ENCODE measurements at regions not wholly inside any gene's neighbourhood (a gene's known extent, or its start where the extent isn't known, plus 50 kb on each side); places are given as distances from the start of the nearest gene placed in this dataset.

DNA sequence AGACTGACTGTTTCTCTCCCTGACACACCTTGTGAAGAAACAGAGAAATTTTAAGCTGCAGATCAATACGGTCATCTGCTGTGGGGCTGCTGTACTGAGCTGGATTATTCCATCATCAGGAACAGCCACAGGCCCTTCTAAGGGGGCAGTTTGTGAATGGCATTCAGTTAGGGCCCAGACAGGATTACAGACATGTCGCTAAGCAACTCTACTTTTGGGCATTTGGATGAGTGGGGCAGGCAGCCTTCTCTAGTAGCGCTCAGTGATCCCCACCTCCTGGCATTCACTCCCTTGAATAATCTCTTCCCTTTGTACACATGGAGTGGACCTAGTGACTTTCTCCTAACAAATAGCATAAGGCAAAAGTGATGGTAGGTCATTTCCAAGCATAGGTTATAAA lies 144.4 kb upstream of the RARB start:
- TF ChIP-seq MYC (IDR thresholded peaks at IDR 0.05; ENCODE audit: low read depth, low read length) (no peak), POLR2A (IDR thresholded peaks at IDR 0.05; ENCODE audit: extremely low read depth, insufficient read length) (no peak)
- TF ChIP-seq, protein P1, sequence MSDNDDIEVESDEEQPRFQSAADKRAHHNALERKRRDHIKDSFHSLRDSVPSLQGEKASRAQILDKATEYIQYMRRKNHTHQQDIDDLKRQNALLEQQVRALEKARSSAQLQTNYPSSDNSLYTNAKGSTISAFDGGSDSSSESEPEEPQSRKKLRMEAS (IDR thresholded peaks at IDR 0.05; ENCODE audit: low read depth, low read length) = no peak
- TF ChIP-seq, protein P2, sequence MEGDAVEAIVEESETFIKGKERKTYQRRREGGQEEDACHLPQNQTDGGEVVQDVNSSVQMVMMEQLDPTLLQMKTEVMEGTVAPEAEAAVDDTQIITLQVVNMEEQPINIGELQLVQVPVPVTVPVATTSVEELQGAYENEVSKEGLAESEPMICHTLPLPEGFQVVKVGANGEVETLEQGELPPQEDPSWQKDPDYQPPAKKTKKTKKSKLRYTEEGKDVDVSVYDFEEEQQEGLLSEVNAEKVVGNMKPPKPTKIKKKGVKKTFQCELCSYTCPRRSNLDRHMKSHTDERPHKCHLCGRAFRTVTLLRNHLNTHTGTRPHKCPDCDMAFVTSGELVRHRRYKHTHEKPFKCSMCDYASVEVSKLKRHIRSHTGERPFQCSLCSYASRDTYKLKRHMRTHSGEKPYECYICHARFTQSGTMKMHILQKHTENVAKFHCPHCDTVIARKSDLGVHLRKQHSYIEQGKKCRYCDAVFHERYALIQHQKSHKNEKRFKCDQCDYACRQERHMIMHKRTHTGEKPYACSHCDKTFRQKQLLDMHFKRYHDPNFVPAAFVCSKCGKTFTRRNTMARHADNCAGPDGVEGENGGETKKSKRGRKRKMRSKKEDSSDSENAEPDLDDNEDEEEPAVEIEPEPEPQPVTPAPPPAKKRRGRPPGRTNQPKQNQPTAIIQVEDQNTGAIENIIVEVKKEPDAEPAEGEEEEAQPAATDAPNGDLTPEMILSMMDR (IDR thresholded peaks at IDR 0.05; ENCODE audit: low read depth, low read length) = no peak
- H3K4me3 ChIP-seq (ENCODE audit: low read depth, low read length) = no peak overlapping the region

GRCh38 chr3:25284249-25284648 lies 143.8 kb upstream of the RARB start:
- no peak for DNase-seq (ENCODE audit: low read depth)
- TF ChIP-seq, protein P1 (IDR thresholded peaks at IDR 0.05; ENCODE audit: low read depth, low read length) = no peak
- TF ChIP-seq, protein P2 (IDR thresholded peaks at IDR 0.05; ENCODE audit: low read depth, low read length) = no peak
- no peak for TF ChIP-seq MYC (IDR thresholded peaks at IDR 0.05; ENCODE audit: low read depth, low read length)
- no peak for TF ChIP-seq POLR2A (IDR thresholded peaks at IDR 0.05; ENCODE audit: extremely low read depth, insufficient read length)
- H3K4me3 ChIP-seq (ENCODE audit: low read depth, low read length) = no peak overlapping the region

More for the DNA sequence above, 144.4 kb upstream of the RARB start:
- DNase-seq (ENCODE audit: low read depth) = no peak

GRCh38 chr3:25287291-25287884 lies 140.7 kb upstream of the RARB start:
- TF ChIP-seq POLR2A (IDR thresholded peaks at IDR 0.05; ENCODE audit: extremely low read depth, insufficient read length) (no peak), MYC (IDR thresholded peaks at IDR 0.05; ENCODE audit: low read depth, low read length) (no peak)
- TF ChIP-seq, protein P2 (IDR thresholded peaks at IDR 0.05; ENCODE audit: low read depth, low read length) = no peak
- TF ChIP-seq, protein P1 (IDR thresholded peaks at IDR 0.05; ENCODE audit: low read depth, low read length) = no peak
- H3K4me3 ChIP-seq (ENCODE audit: low read depth, low read length) = no peak overlapping the region
- no peak for DNase-seq (ENCODE audit: low read depth)

- no peak overlapping the region for H3K4me3 ChIP-seq (ENCODE audit: low read depth, low read length)
- TF ChIP-seq, protein P2 (IDR thresholded peaks at IDR 0.05; ENCODE audit: low read depth, low read length) = no peak
- TF ChIP-seq POLR2A (IDR thresholded peaks at IDR 0.05; ENCODE audit: extremely low read depth, insufficient read length) = no peak
- TF ChIP-seq MYC (IDR thresholded peaks at IDR 0.05; ENCODE audit: low read depth, low read length) = no peak
- TF ChIP-seq, protein P1 (IDR thresholded peaks at IDR 0.05; ENCODE audit: low read depth, low read length) = no peak
- no peak for DNase-seq (ENCODE audit: low read depth)
Observed at GRCh38 chr3:25288413-25288812, 139.7 kb upstream of the RARB start.

DNA sequence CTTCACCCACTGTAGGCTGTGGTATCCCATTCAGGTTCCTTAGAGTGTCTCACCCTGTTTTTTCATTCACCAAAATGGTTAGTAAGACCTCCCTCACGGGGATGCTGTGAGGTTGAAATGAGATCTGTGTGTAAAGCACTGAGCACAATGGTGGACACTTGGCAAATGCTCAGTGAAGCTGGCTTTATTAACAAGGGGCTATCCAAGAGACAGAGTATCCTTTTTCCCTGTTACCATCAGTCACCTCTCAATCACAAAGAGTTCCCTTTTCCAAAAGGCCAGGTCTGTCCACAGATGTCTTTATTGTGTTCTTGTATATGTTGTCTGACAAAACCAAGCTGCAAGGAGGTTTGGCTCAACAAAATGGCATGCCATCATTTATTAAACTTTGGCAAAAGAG lies 138.9 kb upstream of the RARB start:
- DNase-seq (ENCODE audit: low read depth) = no peak
- no peak for TF ChIP-seq POLR2A (IDR thresholded peaks at IDR 0.05; ENCODE audit: extremely low read depth, insufficient read length)
- TF ChIP-seq, protein P2 (IDR thresholded peaks at IDR 0.05; ENCODE audit: low read depth, low read length) = no peak
- TF ChIP-seq, protein P1 (IDR thresholded peaks at IDR 0.05; ENCODE audit: low read depth, low read length) = no peak
- TF ChIP-seq MYC (IDR thresholded peaks at IDR 0.05; ENCODE audit: low read depth, low read length) = no peak
- H3K4me3 ChIP-seq (ENCODE audit: low read depth, low read length) = no peak overlapping the region

Data from NB4 (cell line).